ENCODE measurements at regions not wholly inside any gene's neighbourhood (a gene's known extent, or its start where the extent isn't known, plus 50 kb on each side); places are given as distances from the start of the nearest gene placed in this dataset.

- DNase-seq (ENCODE audit: low spot score) = no peak
These were observed 377.5 kb downstream of the TMEM167A start for GRCh38 chr5:82699737-82700136.

- DNase-seq (ENCODE audit: low spot score) = no peak
These were observed 379.2 kb downstream of the TMEM167A start for GRCh38 chr5:82698026-82698425.

- no peak for DNase-seq (ENCODE audit: low spot score)
These were observed 382.4 kb downstream of the TMEM167A start for GRCh38 chr5:82694711-82695285.

- DNase-seq (ENCODE audit: low spot score) = no peak
These were observed 384.4 kb downstream of the TMEM167A start for GRCh38 chr5:82692826-82693225.

GRCh38 chr5:82684659-82685058 is 392.5 kb downstream of the TMEM167A start:
- no peak for DNase-seq (ENCODE audit: low spot score)

- no peak for DNase-seq (ENCODE audit: low spot score)
These were observed 393.0 kb downstream of the TMEM167A start for GRCh38 chr5:82684165-82684564.

- DNase-seq (ENCODE audit: low spot score) = no peak
These were observed 397.5 kb downstream of the TMEM167A start for GRCh38 chr5:82679660-82680059.

DNA sequence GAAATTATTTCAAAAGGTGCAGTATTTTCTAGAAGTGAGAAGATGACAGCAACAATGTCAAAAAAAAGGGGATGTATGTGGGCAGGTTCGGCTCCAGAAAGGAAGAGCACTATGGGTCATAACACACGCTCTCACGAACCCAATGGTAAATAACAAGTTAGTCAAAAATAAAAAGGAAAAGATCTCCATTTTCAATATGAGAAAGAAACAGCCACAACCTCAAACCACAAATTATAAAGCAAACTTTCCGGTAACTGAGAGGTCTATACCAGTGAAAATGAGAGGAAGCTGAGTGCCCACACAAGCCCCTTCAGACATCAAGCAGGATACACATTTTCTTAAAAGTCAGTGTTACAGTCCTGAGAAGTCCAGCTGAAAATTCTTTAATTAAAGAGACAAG is 398.5 kb upstream of the RPS23 start:
- DNase-seq (ENCODE audit: low spot score) = no peak

DNA sequence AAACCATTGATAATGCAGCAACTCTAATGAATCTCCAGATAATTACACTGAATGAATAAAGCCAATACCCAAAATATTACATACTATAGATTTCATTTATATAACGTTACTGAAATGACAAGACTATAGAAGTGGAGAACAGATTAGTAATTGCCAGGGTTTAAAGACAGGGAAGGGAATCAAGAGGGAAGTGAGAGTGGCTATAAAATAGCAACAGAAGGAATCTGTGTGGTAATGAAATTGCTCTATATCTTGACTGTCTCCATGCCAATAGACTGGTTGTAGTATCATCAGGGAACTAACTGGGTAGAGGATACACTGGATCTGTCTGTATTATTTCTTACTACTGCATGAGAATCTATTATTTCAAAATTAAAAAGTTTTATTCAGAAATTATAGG is 396.5 kb upstream of the RPS23 start:
- no peak for DNase-seq (ENCODE audit: low spot score)

- DNase-seq (ENCODE audit: low spot score) = no peak
These were observed 395.1 kb upstream of the RPS23 start for GRCh38 chr5:82673057-82673809.

DNA sequence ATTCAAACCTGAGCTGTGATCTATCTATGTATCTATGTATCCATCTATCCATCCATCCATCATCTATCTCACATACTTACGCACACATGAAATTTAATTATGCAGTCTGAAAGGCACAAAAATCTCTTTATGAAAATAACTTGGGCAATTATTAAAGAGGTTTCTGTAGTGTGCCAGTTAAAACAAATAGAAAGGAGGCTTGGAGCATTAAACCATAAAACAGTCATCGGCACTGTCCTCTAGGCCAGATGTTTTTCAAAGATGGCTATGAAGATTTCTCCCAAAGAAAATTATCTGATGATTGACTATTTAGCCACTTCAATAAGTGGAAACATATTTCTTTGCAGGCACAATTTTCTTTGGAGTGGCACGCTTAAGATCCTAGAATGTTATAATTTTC is 392.5 kb upstream of the RPS23 start:
- DNase-seq (ENCODE audit: low spot score) = no peak

- DNase-seq (ENCODE audit: low spot score) = no peak
These were observed 391.6 kb upstream of the RPS23 start for GRCh38 chr5:82669720-82670119.

GRCh38 chr5:82666312-82666711 is 388.2 kb upstream of the RPS23 start:
- DNase-seq (ENCODE audit: low spot score) = no peak

- no peak for DNase-seq (ENCODE audit: low spot score)
These were observed 386.6 kb upstream of the RPS23 start for GRCh38 chr5:82664732-82665131.

- no peak for DNase-seq (ENCODE audit: low spot score)
These were observed 385.1 kb upstream of the RPS23 start for GRCh38 chr5:82663225-82663624.

DNA sequence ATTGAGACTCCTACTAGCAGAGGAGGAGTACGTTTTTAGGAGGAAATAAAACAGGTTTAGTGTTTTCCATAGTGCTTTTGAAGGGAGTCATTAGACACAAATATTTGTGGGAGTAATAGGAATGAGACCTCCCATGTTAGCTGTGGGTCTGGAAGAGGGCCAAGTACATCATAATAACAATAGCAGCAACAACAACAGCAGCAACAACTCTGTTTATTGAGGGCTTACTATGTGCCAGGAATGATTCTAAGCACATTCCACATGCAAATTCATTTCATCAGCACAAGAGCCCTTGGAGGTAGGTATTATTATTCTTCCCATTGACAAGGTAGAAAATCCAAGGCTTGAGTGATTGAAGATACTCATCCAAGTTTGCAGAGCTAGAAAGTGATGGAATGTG is 384.2 kb upstream of the RPS23 start:
- no peak for DNase-seq (ENCODE audit: low spot score)

GRCh38 chr5:82661933-82662332 is 383.8 kb upstream of the RPS23 start:
- no peak for DNase-seq (ENCODE audit: low spot score)

DNA sequence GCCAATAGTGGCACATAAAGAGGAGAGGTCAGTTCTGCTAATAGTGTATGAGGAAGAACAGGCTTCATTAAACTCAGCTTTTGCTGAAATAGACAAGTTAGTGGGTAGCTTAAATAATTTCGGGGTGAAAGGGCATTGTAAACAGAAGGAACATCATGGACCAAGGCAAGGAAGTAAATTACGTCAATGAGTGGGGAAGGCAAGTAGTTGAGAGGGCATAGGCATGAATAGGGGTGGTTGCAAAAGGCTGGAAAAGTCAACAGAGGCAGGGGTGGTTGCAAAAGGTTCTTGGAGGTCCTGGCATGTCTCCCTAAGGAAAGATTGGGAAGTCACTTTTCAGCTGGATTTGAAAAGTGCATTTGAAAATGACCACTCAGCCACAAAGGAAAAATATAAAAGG is 383.3 kb upstream of the RPS23 start:
- DNase-seq (ENCODE audit: low spot score) = no peak

- DNase-seq (ENCODE audit: low spot score) = no peak
These were observed 381.0 kb upstream of the RPS23 start for GRCh38 chr5:82659115-82659514.

- no peak for DNase-seq (ENCODE audit: low spot score)
These were observed 379.0 kb upstream of the RPS23 start for GRCh38 chr5:82657033-82657699.

DNA sequence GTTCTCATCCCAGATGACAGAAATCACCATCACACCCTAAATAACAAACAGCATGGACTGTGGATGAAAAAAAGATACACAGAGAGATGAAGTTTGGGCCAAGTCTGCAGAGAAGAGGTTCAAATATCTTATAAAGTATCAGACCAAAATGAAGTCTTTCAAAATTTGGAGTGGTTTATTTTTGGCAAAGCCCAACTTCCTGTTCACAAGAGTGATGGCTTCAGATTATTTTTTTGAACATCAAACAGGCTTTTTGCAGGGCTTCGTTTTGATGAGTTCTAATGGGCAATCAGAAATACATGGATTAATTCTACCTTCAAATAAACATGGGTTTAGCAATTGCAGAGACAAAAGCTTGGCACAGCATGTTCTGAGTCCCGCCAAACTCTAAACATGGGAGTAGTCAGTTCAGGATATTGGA is 378.2 kb upstream of the RPS23 start:
- DNase-seq (ENCODE audit: low spot score) = no peak

- DNase-seq (ENCODE audit: low spot score) = no peak
These were observed 376.9 kb upstream of the RPS23 start for GRCh38 chr5:82655078-82655477.

GRCh38 chr5:82649943-82650342 is 371.8 kb upstream of the RPS23 start:
- DNase-seq (ENCODE audit: low spot score) = no peak

GRCh38 chr5:82644766-82645165 is 366.6 kb upstream of the RPS23 start:
- no peak for DNase-seq (ENCODE audit: low spot score)

Measured in SW480 (cell line).